Left hindlimb (tissue), 1 donor: ENCODE measurements at regions not wholly inside any gene's neighbourhood (a gene's known extent, or its start where the extent isn't known, plus 50 kb on each side); places are given as distances from the start of the nearest gene placed in this dataset.

Experiments
- DNase-seq: peaks from one replicate; pipeline ENCODE4 v3.0.0-alpha.2; 2018

DNA sequence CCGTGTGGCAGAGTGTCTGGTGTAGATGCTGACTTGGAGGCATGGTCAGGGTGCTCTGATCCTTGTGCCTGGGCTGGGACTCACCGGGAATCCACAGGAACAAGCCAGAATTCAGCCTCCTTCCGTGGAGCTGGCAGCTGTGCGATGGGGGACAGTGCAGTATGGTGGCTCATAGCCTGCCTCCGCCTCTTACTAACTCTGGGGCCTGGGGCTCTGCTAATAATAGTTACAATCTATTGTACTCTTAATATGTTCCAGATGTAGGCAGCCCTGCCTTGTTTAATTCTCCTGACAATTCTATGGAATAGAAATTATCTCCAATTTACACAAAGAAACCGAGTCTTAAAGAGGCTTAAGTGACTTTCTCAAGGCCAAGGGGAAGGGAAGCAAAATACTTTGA, 77.6 kb downstream of the PCDH1 start:
- peak; percentile 60 for DNase-seq

DNA sequence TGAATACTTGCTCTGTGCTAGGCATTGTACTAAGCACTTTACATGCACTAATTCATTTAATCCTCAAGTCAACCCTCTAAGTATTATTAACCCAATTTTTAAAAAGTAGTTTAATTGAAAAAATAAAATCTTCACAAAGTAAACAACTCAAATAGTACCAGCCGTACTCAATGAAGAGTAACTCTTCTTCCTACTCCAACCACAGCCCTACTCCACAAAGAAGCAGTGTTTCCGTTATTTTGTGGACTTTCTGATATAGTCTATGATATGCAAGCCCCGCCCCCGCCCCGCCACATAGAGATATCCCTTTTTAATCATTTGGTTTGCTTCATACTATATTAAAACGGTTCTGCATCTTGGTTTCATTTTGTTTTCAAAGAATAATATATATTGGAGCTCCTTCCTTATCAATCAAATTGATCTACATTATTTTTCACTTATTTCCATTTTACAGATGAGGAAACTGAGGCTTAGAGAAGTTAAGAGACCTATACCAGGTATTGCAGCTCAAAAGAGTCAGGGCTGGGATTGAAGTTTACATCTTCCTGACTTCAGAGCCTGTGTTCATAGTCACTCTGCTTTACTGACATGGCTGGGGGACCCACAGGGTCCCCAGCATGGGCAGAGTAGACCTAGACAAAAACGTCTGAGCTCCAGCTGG, 78.6 kb downstream of the PCDH1 start:
- DNase-seq = no peak

DNA sequence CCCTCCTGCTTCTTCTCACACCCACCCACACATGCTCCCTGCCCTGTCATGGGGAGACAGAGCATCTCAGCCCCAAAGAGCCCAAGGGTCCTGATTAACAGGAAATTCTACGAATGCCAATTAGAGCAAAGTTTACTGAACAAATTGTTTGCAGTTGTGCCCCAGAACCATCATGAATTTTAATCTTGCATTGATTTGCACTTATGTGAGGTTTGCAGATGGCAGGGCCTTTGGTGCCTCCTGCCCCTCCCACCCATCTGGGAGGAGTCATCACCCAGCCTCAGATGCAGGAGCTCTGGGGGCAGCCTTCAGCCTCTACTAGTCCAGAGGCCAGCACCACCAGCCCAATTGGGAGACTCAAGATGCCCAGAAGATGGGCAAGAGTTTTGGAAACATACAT, 80.8 kb downstream of the PCDH1 start:
- DNase-seq = no peak

DNA sequence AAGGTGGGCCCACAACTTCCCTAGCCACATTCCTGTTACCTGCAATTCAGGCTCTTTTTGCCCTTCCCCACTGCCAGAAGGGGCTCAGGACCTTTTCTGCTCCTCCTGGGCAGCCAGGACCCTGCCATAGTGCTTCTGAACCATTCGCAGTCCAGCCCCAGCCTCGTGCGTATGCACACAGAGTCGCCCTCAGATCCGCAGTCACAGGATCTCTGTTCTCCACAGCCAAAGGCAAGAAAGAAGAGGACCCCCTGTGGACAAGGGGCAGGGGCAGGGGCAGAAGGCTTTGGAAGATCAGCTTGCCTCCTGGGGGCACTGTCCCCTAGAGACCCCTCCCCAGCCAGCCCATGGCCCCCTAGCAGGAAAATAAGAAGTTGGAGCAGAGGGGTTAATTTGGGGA, 82.8 kb downstream of the PCDH1 start:
- DNase-seq = no peak

DNA sequence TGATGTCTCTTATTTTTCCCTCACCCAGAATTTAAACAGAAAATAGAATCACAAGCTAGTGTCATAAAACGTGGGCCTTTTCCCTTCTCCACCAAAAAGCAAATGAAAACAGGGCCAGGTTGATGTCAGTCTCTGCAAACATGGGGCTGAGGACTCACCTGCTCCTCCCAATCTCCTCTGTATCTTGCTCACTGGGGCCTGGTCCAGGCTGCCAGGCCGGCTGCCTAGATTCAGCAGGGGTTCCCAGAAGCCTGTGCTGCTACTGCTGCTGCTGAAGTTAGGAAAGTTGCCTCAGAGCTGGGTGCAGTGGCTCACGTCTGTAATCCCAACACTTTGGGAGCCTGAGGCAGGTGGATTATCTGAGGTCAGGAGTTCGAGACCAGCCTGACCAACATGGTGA, 84.3 kb downstream of the PCDH1 start:
- no peak for DNase-seq

DNA sequence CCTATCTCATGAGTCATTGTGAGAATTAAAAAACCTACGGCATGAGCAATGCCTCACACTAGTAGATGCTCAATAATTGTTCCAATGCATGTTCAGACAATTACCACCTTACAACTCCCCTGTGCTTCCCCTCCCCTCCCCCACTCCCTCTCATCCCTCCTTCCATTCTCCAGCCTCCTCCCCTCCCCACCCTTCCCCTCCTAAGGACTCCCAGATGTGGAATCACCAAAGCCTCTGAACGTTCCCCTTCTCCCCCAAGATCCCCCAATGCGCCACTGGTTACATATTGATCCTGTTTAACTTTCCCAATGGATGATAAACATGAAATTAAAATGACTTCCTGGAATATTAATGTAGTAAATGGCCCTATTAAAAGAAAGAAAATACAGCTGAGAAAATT, 84.8 kb downstream of the PCDH1 start:
- no peak for DNase-seq

DNA sequence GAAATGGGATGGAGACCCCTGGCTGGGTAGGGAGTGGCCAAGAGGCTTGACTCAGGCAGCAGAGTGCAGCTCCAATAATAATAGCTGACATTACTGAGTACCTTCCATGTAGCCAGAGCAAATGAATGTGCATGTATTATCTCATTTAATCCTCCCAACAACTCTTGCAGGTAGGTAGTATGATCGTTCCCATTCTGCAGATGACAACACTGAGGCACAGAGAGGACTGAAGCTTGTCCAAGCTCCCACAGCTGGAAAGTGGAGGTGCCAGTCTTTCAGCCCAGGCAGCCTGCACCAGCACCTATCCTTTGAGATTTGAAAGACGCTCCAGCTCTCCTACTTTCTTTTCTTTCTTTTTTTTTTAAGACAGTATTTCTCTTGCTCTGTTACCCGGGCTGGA, 87.6 kb downstream of the PCDH1 start:
- no peak for DNase-seq

DNA sequence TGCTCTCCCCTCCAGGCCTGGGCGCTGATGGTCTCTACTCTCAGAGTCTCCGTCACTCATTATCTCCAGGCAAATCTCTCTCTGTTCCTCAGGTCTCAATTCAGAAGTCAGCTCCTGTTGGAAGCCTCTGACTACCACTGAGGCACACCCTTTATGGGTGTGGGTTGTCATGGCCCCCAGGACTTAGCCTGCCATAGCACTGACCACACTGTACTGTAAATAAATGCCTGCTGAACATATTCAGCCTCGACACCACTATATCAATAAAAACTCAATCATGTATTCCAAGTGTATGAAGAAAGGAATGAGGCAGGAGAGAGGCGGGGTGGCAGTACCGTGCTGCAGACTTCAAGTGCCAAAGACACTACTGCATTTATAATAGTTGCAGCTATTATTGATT, 88.9 kb downstream of the PCDH1 start:
- no peak for DNase-seq

DNA sequence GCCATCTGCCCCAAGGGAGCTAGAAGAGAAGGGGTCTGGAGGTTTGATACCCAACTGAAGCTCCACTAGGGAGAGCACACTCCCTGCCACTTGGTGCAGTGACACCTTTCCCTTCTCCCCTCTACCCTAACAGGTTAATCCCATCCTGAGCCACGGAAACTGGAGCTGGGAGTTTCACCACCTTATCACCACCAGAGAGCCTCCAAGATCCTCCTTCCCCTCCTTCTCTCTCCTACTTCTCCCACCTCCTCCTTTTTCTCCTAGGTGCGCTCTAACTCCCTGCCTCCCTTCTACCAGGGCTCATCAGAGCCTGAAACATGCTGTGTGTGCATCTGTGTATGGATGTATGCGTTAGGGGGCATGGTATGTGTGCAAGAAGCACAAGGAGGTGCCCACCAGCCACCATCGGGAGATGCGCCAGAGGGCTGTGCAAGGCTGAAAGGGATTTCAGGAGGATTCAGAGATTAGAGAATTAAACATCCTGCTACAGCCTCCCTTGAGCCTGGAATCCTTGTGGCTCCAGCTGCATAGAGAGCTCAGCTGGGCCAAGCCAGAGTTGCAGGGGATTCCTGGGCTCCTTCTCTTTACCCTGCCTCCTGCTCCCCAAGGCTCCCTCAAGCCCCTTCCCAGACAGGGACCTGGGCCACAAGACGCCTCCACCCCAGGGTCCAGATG, 89.8 kb downstream of the PCDH1 start:
- no peak for DNase-seq

DNA sequence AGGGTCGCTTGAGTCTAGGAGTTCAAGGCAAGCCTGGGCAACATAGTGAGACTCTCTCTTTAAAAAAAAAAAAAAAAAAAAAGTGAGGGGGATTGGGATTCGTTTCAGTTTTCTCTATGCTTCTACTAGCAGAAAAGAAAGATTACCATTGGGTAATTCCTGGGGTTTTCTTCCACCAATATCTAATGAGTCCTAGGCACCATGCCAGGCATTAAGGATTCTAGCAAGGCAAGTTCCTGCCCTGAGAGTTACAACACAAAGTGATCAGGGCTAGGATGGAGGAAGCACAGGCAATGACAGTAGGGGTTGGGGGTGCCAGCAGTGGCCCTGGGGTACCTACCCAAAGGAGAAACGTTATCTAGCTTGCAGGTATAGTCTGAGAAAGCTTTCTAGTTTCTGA, 90.8 kb downstream of the PCDH1 start:
- DNase-seq = no peak

DNA sequence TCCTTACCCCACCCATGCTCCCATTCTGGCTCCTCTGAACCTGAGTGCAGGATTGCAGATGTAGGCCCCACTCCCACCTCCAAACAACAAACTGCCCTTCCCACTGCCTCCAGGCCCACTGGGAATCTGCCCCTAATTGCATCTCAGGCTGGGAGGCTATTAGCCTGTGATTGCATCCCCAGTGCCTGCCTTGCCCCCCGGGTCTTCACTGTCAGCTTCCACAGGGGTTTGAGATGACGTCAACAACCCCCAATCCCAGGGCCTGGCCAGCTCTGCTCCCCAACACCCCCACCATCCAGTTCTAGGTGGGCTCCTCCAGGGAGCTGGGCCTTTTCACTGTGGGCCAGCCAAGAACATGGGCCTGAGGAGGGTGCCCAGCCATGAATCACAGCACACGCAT, 91.5 kb downstream of the PCDH1 start:
- DNase-seq = no peak

DNA sequence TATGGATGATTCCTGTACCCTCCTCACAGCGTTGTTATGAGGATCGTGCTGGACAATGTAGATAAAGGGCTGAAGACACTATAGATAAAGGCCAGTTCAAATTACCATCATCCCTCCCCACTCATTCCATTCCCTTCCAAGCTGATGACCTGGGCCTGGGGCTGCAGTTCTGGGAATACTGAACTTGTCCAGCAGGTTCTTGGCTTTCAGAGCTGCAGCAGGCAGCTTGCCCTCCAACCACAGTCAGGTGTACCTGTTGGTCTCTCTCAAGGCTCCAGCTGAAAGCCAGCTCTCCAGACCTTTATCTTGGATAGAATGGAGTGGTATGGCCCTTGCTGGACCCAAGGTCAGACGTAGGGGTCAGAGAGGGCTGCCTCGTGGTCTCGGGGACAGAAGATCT, 92.5 kb downstream of the PCDH1 start:
- no peak for DNase-seq

DNA sequence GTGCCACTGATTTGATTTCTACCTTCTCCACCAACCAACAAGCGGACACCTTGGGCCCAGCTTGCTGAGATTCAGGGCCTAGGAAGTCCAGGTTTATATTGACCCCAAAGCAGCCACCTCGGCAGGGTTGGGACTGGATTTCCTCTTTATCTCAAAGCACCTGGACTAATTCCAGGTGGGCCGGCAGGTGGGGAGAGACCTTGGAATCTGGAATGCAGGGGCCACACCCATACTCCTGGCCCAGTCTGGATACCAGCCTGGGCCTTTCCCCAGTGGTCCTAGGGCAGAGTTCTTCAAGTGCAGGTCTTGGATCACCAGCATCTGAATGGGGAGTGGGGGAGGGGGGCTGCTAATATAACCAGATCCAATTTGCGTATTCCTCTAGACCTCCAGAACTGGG, 93.1 kb downstream of the PCDH1 start:
- no peak for DNase-seq

DNA sequence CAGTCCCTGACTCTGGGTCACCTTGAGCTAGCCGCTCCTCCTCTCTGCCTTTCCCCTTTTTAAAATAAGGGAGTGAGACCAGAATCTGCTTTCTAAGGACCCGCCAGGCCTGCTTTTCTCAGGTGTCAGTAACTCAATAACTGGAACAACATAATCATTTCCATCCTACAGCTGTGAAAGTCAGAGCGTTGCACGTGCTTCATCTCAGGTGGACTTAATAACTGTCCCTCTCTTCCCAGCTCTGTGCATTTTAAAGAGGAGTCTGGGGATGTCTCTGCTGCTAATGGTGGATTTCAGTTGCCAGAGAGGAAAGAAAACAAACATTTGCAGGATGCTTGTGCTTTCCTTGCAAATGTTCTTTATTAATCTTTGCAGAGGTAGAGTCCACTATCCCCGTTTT, 93.7 kb downstream of the PCDH1 start:
- DNase-seq = no peak

DNA sequence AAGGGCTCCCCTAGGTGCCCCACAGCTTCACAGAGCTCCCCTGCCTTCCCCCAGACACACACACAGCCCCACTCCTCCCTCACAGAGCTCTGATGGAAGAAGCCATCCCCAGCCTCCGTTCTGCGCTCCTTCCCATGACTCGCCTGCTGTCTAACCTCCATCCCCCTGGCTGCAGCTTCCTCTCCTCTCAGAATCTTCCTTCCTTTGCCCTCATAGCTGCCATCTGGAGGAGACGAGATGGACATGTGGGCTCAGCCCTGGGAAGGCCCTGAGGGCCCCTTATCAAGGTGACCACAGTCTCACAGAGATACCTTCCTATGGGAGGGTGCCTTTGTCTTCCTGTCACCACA, 94.3 kb downstream of the PCDH1 start:
- no peak for DNase-seq

DNA sequence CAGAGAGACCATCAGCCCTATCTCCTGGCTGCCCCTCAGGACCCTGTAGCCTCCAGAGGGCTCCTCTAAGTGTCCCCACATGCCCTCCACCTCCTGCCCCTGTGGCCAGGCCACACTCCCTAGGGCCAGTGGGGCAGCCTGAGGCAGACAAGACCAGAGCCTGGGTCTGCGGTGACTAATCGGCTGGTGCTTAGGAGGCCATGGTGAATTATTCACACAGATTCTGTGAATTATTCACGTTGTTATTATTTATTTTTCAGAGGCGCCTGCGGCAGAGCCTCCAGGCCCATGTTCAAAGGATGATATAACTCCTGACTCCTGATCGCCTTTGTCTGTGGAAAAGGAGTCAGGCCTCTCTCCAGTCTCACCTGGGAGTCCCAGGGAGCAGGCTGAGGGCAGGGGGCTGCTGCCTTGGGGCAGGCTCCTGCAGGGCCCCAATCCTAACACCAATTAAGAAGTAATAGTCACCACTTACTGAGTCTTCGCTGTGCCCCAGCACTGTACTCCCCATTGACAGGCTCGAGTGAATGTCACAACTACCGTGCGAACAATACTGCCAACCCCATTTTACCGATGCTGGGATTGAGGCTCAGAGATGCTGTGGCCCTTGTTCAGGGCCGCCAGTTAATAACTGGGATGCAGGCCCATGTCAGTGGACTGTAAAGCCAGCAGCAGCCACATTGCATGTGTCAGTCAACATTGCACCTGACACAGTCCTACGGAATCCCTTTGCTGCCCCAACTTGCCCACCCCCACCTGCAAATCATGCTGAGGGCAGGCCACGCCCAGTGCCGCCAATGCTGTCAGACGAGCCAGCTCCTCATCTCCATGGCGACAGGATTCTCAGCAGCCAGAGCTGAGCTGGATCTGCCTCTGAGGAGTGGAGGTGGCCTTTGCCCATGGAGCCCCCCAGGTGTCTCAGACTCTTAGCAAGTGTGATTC, 94.9 kb downstream of the PCDH1 start:
- no peak for DNase-seq

DNA sequence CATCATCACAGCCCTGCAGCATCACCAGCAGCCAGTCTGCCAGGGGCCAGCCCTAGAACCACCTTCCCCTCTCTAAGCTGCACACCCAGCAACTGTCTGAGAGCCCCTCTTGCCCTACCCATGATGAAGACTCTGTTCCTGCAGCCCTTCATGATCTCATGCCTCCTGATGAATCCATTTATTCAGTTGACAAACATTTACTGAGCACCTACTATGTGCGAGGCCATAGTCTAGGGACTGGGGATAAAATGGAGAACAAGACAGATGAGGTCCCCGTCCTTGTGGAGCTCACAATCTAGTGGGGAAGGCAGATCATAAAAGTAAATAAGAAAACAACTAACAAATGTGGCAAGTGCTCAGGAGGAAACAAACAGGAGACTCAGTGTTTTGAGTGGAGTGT, 96.3 kb downstream of the PCDH1 start:
- DNase-seq = no peak

DNA sequence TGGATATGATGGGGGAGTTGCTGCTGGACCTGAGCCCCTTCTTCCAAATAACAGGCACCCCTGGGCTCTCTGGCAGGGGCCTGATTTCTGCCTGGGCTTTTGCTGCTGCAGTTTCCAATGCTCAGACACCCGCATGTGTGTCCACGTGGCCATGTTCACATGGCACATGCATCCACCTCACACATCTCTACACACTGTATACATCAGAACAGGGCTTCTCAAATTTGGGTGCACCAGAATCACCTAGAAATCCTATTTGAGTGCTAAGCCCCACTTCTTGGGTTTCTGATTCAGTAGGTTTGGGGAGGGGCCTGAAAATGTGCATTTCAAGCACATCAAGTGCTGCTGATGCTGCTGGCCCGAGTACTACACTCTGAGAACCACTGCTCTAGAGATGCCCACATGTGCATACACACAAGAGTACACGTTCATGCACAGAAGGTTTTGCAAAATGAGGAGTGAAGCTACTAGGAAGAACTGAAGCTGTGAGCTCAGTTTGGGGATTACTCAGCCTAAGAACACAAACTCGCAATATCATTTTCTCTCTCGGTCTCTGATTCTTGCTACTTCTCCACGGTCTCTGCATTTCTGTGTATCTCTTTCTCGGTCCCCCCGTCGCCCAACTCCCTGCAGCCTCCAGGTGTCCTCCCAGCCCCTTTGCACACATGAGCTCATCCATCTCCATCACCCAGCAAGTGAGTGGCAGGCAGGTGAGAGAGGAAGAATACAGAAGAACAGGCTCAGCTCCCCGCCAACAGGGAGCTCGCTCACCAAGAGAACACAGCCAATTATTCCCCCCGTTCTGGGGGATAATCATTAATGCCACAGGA, 97.0 kb downstream of the PCDH1 start:
- no peak for DNase-seq

DNA sequence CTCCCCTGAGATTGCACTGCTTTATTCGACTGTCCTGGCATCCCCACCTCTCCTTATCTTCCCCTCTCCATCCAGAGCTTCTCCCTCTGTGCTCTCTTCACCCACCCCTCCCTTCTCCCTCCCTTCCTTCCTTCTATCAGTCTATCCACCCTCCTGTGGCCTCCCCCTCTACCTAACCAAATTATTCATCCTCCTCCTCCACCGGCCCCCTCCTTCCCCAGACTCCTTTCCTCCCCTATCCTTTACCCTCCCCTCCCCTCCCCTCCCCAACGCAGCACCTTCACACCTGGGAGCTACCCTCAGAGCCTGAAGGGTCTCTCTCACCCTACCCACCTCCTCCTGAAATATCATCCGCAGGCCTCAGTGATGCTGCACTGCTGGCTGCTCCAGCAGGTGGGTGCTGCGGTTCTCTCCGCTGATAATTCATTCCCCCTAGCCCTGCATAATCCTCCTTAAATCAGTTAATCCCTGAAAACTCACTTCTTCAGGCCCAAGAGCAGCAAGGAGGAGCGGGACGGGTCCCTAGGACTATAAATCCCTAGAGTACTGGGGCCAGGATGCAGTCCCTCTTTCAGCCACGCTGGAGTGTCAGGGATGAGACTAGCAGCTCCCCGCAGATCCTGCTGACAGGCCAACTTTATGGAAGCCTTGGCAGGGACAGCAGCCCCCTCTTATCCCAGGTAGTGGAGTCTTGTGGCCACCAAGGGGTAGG, 97.8 kb downstream of the PCDH1 start:
- no peak for DNase-seq

DNA sequence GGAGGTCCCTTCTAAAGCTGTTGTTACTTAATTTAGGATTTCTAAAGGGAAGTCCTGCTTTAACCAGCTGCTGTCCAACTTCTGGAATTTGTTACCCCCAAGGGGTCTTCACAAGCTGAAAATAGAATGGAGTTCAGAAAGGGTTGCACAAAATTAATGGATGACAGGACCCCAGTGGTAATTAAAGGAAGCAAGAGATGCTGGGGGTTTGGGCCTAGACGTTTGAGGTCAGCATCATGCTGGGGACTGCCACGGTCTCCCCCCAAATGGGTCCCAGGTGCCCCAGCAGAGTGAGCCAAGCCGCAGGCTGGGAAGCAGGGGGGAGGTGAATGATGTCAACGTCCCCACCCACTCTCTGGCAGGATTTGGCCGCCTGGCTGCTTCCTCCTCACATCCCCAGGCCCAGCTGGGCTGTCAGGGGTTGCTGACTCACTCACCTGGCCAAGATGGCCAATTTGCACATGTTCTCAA, 97.5 kb upstream of the ARAP3 start:
- DNase-seq = peak; percentile 71

DNA sequence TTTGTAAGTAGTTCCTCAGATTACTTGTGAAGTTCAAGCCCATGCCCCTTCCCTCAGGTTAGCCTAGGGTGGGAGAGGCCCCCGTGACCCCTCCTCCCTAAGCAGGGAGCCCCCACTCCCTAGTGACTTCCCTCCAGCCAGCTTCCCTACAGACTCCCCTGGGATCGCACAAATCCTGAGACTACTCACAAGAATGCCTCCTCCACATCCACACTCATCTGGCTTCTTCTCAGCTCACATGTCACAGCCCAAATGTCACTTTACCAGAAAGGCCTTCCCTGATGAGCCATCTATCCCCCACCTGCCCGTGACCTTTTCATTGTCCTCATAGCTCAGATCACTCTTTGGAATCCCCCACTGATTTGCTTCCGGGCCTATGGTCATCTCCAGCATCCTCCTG, 96.7 kb upstream of the ARAP3 start:
- DNase-seq = no peak

DNA sequence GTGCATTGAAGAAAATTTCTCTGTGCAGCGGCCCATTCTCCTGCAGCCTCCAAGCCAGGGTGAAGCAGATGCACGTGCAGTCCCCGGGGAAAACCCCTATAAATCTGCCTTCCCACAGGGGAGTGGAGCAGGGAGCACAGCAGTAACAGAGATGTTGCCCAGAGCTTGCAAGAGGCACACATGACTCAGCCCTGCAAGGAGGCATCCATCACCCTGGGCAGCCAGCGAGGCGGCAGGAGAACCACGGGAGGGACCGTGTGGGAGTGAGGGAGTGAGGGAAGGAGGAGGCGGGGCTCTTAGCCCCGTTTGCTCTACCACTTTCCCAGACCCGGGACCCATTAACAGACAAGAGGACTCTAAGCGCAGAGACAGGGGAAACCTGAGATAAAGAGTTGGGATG, 96.2 kb upstream of the ARAP3 start:
- DNase-seq = no peak
